ENCODE measurements at regions not wholly inside any gene's neighbourhood (a gene's known extent, or its start where the extent isn't known, plus 50 kb on each side); places are given as distances from the start of the nearest gene placed in this dataset.
"Not testable (repeated sequence)": the region's sequence is repeated elsewhere in the genome, so short reads cannot be mapped to it uniquely, and the experiment has no call there.

DNA sequence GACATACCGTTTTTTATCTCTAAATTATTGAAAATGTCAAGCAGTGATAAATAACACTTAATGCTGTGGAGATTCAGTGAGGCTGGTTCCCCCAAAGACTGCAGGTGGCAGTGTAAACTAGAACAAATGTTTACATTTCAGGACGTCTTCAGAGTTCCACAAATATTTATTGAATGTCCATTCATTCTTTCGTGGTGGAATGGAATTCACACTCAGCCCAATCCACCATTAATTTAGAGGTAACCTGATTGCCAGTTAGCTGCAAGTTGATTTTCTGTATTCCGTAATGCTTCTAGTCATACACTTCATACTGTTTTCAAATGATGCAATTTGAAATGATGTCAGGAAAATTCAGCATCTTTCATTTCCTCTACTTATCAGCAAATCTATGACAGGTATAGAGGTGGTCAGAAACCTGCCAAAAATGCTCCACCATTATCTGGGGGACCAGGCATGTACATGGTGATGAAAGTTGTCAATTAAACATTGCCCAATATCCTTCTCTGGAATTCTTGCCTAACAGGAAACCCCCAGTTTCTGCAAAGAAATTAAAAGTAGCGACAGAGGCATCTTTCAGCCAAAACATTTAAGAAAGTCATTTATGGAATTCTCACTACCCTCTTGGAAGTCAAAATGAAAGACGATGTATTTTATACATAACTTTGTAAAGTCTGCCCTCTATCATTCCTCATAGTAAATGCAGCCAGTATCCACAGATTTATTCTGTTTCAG lies 94.3 kb upstream of the BMAL1 start:
- peak; percentile 41 for DNase-seq

DNA sequence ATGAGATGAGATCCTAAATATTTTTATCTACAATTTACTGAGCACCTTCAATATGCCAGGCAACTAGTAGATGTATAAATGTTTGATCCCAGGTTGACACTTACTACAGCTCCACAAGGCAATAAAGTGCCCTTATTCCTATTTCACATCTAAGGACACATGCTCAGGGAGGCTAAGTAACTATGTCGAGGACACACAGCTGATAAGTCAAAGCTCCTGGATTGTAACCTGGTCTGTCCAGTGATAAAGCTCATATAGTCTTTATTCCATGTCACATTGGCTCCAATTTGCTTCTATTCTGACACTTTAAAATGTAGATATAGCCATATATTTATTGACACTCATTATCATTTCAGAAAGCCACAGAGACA lies 93.8 kb upstream of the BMAL1 start:
- no peak for DNase-seq

DNA sequence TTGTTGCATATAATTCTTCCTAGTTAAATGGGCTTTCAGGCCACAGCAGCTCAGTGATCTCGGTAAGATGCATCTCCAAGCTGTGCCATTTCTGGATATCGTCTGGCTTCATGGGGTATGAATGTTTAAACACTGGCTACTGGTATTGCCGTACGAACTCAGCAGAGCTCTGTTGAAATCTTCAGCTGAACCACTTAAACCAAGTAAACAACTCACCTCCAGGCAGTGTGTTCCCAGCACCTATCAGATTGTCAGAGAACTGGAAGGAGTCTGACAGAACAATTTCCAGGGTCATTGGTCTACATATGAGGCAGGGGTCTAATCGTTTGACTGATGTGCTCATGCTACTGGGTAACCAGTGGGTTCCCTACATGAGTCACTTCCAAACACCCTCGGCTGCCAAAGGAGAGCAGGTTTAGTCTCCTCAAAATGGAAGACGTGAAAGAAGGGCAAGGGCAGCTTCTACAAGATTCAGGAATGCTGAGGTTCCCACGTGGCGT lies 93.2 kb upstream of the BMAL1 start:
- DNase-seq: no peak

- DNase-seq: no peak
These were observed 89.4 kb upstream of the BMAL1 start for GRCh38 chr11:13188179-13188578.

DNA sequence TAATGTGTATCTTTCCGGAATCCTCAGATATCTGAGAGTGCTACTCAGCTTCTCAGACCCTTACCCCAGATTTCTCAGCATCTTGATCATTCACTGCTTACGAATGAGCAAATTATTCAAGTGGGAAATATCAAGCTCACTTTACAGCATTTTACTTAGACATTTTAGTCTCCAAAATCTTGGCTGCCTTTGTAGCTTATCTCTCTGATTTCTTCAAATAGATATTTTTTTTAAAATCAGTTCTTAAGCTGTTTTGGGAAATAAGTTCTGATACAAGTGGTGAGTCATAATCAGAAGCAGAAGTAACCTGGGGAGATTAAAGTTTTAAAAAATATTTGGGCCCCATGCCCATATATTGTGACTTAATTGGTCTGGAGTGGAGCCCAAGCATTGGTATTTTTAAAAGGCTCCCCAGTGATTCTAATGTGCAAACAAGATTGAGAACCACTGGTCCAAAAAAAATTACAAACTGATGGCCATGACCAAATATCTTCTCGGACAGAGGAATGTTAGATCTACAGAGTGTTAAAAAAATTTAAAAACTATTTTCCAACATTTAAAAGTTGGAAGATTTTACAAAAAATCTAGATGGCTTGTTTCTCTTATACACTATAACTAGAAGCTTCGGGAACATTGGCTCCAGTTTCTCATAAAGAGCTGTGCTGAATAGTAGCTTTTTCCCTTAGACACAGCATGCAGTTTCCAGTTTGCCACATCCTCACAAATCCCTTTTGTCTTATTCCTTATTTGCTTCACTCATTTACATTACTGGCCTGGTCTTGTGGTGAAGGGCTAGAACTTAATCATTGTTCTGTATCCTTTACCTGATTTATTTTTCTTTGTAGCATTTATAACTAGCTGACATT lies 87.8 kb upstream of the BMAL1 start:
- no peak for DNase-seq

DNA sequence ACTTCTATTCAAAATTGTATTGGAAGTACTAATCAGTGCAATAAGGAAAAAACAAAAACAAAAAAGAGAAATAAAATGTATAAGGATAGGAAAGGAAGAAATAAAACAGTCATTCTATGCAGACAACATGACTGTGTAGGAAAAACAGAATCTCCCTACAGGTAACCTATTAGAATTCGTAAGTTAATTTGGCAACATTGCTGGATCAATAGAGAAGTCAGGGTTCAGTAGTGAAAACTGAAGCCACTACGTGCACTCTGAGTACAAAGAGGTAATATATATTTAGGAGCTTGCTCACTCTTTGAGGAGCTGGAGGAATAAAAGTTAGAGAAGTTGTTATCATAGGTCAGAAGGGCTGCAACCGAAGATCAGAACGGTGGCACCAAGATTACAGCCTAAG lies 84.0 kb upstream of the BMAL1 start:
- no peak for DNase-seq

DNA sequence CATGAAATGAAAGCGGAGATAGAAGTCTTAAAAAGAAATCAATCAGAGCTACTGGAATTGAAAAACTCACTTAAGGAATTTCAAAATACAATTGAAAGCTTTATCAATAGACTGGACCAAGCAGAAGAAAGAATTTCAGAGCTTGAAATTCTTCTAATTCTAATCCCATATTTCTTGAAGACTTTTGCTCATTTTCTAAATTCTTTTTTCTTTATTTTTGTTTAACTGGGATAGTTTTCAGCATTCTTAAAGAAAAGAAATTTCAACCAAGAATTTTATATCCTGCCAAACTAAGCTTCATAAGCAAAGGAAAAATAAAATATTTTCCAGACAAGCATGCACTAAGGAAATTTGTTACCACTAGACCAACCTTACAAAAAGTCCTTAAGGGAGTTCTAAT lies 80.2 kb upstream of the BMAL1 start:
- DNase-seq: not testable (repeated sequence)

DNA sequence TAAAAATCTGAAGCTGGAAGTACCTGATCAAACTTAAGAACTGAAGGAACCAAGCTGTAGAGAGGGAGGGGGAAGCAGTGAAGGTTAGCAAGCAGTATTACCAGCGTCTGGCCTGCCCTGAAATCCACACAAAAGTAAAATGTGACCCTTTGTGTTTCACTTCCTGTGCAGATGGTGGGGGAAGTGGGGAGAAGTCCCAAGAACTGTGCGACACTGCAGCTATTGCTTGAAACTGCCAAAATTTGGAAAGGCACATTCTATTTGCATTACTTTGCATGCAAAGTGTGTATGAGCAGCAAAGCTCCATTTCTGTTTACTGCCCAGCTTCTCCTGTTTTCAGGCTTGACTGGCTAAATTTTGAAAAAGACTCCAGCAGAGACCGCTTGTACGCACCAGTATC lies 72.1 kb upstream of the BMAL1 start:
- no peak for DNase-seq

GRCh38 chr11:13206086-13206640 lies 71.4 kb upstream of the BMAL1 start:
- DNase-seq: no peak

DNA sequence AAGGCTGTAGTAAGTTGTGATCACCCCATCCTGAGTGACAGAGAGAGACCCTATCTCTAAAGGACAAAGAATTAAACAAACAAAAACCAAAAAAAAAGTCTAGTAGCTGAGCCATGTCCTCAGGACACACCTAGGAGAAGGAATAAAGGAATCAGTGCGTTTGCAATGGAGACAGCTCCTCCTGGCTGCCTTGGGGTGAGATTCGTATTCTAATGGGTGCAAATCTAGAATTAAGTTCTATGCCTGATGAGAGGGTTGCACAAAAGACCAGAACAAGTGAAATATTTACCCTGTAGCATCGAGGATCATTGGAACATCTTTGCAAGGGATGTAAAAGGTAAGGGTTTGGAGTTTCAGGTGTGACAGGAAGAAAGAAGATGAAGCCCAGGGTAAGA lies 70.3 kb upstream of the BMAL1 start:
- DNase-seq: no peak

DNA sequence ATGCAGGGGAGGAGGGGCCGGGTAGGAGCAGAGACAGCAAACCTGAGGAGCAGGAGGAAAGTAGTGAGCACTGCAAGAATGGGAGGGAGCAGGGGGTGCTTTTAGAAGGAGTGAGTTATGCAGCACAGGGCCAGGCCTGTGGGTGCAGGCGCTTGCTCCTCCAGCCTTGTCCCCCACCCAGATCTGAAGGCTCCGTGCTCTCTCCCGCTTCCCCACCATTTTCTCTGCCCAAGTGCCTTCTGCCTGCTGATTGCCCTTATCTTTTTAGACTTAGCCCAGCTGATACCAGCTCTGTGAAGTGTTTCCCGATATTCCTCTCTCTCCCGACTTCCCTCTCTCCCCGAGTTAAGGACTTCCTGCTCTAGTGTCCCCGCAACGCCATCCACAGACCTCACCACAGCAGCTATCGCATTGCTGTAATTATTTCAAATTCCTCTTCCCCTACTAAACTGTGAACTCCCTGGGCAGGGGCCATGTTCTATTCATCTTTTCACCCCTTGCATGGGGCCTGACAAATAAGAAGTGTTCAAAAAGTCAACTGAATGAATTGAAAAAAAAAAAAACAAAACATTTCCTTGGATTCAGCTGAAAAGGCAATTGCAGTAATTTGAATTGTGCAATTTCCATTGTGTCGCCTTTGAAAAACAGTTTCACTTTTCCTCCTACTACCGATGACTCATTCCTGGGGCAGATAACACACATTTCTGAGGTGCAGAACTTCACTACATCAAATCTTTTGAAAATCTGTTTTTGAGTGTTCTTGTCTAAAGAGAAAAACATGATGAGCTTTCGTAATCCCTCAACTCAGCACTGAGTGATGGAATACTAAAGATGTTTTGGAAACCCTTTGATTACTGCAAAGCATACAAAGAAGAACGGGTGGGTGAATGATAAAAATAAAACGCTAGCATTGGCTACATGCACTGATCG lies 69.7 kb upstream of the BMAL1 start:
- DNase-seq: no peak

GRCh38 chr11:13208921-13209320 lies 68.7 kb upstream of the BMAL1 start:
- DNase-seq: no peak

GRCh38 chr11:13209379-13209778 lies 68.2 kb upstream of the BMAL1 start:
- DNase-seq: no peak

- peak; percentile 76 for DNase-seq
These were observed 67.2 kb upstream of the BMAL1 start for GRCh38 chr11:13210424-13210823.

- DNase-seq: no peak
These were observed 63.3 kb upstream of the BMAL1 start for GRCh38 chr11:13214276-13214675.

DNA sequence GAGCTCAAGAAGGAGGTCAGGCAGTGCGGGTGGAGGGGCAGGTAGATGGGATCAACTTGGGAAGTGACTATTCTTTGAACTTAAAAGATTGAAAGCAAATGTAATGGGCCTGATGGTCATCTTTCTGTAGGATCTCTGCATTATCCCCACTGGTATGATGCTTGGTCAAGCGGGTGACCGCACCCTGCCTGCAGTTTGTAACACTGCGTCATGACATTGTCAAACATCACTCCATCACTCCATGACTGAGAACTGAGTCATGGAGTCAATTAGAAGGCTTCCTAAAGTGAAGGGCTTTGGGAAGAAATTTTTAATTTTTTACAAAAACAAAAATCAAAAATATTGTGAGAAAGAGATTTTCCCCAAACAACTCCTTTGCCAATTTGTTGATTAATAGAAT lies 62.4 kb upstream of the BMAL1 start:
- no peak for DNase-seq

GRCh38 chr11:13216019-13216710 lies 61.4 kb upstream of the BMAL1 start:
- DNase-seq: no peak

DNA sequence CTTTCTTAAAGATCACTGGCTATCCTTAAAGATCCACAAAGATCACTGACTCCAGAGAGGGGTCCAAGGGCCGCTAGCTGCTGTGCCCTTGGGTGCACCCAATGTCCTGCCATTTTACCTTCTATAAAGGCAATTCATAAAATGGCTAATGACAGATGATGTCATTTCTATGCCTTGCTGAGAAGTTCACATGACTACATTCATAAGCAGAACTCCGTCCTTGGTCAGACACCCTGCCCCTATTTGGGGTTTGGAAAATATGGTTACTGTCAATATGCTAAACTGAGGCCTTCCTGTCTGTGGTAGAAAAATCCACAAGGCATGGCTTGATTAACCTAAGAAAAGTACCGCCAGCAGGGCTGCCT lies 60.9 kb upstream of the BMAL1 start:
- DNase-seq: no peak

- not testable (repeated sequence) for DNase-seq
These were observed 58.9 kb upstream of the BMAL1 start for GRCh38 chr11:13218685-13219084.

GRCh38 chr11:13220148-13220547 lies 57.4 kb upstream of the BMAL1 start:
- no peak for DNase-seq

DNA sequence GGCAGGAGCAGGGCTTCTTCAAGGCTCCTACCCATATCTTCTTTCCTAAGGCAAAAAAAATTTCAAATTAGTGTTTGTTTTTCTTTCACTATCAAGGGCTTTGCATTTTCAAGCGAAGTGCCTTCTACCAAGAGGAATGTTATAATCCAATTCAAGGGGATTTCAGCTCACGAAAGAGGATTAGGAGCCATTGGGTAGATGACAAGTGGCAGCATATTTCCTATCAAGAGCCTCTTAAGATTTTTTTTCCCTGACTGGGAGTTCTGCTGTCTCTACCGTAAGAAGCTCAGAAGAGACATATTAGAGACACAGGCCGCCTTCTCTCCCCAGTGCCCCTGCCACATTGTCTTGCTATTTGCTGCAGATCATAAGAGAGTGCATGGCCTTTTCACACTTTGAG lies 55.9 kb upstream of the BMAL1 start:
- no peak for DNase-seq

DNA sequence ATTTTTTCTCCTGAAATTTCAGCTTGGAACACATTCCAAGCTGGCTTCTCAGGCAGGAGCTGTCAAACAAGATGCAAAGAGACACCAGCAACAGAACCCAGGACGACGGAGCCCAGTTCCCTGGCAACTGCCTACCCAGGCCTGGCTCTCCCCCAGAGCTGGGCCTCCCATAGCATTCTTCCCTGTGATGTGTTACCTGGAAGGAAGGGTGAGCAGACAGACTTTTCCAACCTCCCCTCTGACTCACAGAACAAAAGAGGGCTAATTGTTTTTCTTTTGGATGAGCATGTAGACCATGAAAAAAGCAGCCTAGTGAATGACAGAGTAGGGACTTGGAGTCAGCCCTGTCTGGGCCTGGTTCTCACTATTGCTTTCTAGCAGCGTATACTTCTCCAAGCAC lies 55.3 kb upstream of the BMAL1 start:
- no peak for DNase-seq
